ENCODE measurements at regions not wholly inside any gene's neighbourhood (a gene's known extent, or its start where the extent isn't known, plus 50 kb on each side); places are given as distances from the start of the nearest gene placed in this dataset.
"Not testable (repeated sequence)": the region's sequence is repeated elsewhere in the genome, so short reads cannot be mapped to it uniquely, and the experiment has no call there.

- H3K9me3 ChIP-seq = no peaks in the 10 kb centered on the region
- H3K4me3 ChIP-seq = no peak overlapping the region
- in situ Hi-C loops (cut with MboI; ENCODE audit: low sequenced_read_pairs) = no loop called here
- DNase-seq (ENCODE audit: low spot score in 2 of 2) = no peak
- no peaks in the 10 kb centered on the region for H3K36me3 ChIP-seq (replicated peaks)
- H3K4me1 ChIP-seq = no peaks in the 10 kb centered on the region
- H3K27me3 ChIP-seq (ENCODE audit: low read depth) = no peaks in the 10 kb centered on the region
Measured at GRCh38 chr7:49643321-49643720, 130.1 kb upstream of the VWC2 start.

GRCh38 chr7:49643736-49644135 lies 129.7 kb upstream of the VWC2 start:
- DNase-seq (ENCODE audit: low spot score in 2 of 2) = no peak
- Histone ChIP-seq H3K4me1 (no peaks in the 10 kb centered on the region), H3K27me3 (ENCODE audit: low read depth) (no peaks in the 10 kb centered on the region), H3K36me3 (replicated peaks) (no peaks in the 10 kb centered on the region), H3K9me3 (no peaks in the 10 kb centered on the region), H3K4me3 (no peak overlapping the region)
- in situ Hi-C loops (cut with MboI; ENCODE audit: low sequenced_read_pairs) = no loop called here

GRCh38 chr7:49644396-49645166 lies 128.9 kb upstream of the VWC2 start:
- no peaks in the 10 kb centered on the region for H3K4me1 ChIP-seq
- no peaks in the 10 kb centered on the region for H3K9me3 ChIP-seq
- DNase-seq (ENCODE audit: low spot score in 2 of 2) = no peak
- H3K36me3 ChIP-seq (replicated peaks) = no peaks in the 10 kb centered on the region
- in situ Hi-C loops (cut with MboI; ENCODE audit: low sequenced_read_pairs) = no loop called here
- no peaks in the 10 kb centered on the region for H3K27me3 ChIP-seq (ENCODE audit: low read depth)
- H3K4me3 ChIP-seq = no peak overlapping the region

GRCh38 chr7:49645296-49645695 lies 128.1 kb upstream of the VWC2 start:
- Histone ChIP-seq H3K36me3 (replicated peaks) (no peaks in the 10 kb centered on the region), H3K9me3 (no peaks in the 10 kb centered on the region), H3K27me3 (ENCODE audit: low read depth) (no peaks in the 10 kb centered on the region), H3K4me1 (no peaks in the 10 kb centered on the region), H3K4me3 (no peak overlapping the region)
- no peak for DNase-seq (ENCODE audit: low spot score in 2 of 2)
- in situ Hi-C loops (cut with MboI; ENCODE audit: low sequenced_read_pairs) = no loop called here

GRCh38 chr7:49660170-49660783 lies 113.2 kb upstream of the VWC2 start:
- H3K9me3 ChIP-seq = no peaks in the 10 kb centered on the region
- no peaks in the 10 kb centered on the region for H3K36me3 ChIP-seq (replicated peaks)
- H3K4me3 ChIP-seq = no peak overlapping the region
- no peaks in the 10 kb centered on the region for H3K4me1 ChIP-seq
- in situ Hi-C loops (cut with MboI; ENCODE audit: low sequenced_read_pairs) = no loop called here
- no peak for DNase-seq (ENCODE audit: low spot score in 2 of 2)
- no peaks in the 10 kb centered on the region for H3K27me3 ChIP-seq (ENCODE audit: low read depth)

GRCh38 chr7:49660976-49661375 lies 112.5 kb upstream of the VWC2 start:
- Histone ChIP-seq H3K4me3 (no peak overlapping the region), H3K9me3 (no peaks in the 10 kb centered on the region)
- in situ Hi-C loops (cut with MboI; ENCODE audit: low sequenced_read_pairs) = no loop called here

GRCh38 chr7:49665963-49666362 lies 107.5 kb upstream of the VWC2 start:
- H3K9me3 ChIP-seq; in situ Hi-C loops (cut with MboI; ENCODE audit: low sequenced_read_pairs); H3K36me3 ChIP-seq (replicated peaks); H3K4me3 ChIP-seq; H3K27me3 ChIP-seq (ENCODE audit: low read depth); H3K4me1 ChIP-seq; DNase-seq (ENCODE audit: low spot score in 2 of 2): not testable (repeated sequence)

More at GRCh38 chr7:49660976-49661375, 112.5 kb upstream of the VWC2 start:
- H3K36me3 ChIP-seq (replicated peaks) = no peaks in the 10 kb centered on the region
- DNase-seq (ENCODE audit: low spot score in 2 of 2) = no peak
- no peaks in the 10 kb centered on the region for H3K27me3 ChIP-seq (ENCODE audit: low read depth)
- no peaks in the 10 kb centered on the region for H3K4me1 ChIP-seq

- no peak for DNase-seq (ENCODE audit: low spot score in 2 of 2)
- in situ Hi-C loops (cut with MboI; ENCODE audit: low sequenced_read_pairs) = no loop called here
- Histone ChIP-seq H3K36me3 (replicated peaks) (no peaks in the 10 kb centered on the region), H3K4me1 (no peaks in the 10 kb centered on the region), H3K9me3 (no peaks in the 10 kb centered on the region), H3K4me3 (no peak overlapping the region), H3K27me3 (ENCODE audit: low read depth) (no peaks in the 10 kb centered on the region)
Measured at GRCh38 chr7:49666764-49667163, 106.7 kb upstream of the VWC2 start.

- H3K27me3 ChIP-seq (ENCODE audit: low read depth) = no peaks in the 10 kb centered on the region
- H3K4me3 ChIP-seq = no peak overlapping the region
- no peaks in the 10 kb centered on the region for H3K9me3 ChIP-seq
- no peak for DNase-seq (ENCODE audit: low spot score in 2 of 2)
- H3K4me1 ChIP-seq = no peaks in the 10 kb centered on the region
- in situ Hi-C loops (cut with MboI; ENCODE audit: low sequenced_read_pairs) = no loop called here
- H3K36me3 ChIP-seq (replicated peaks) = no peaks in the 10 kb centered on the region
Measured at GRCh38 chr7:49669285-49669684, 104.2 kb upstream of the VWC2 start.

- no peak for DNase-seq (ENCODE audit: low spot score in 2 of 2)
- no peak overlapping the region for H3K4me3 ChIP-seq
- H3K4me1 ChIP-seq = no peaks in the 10 kb centered on the region
- H3K9me3 ChIP-seq = no peaks in the 10 kb centered on the region
- no peaks in the 10 kb centered on the region for H3K36me3 ChIP-seq (replicated peaks)
- H3K27me3 ChIP-seq (ENCODE audit: low read depth) = no peaks in the 10 kb centered on the region
- in situ Hi-C loops (cut with MboI; ENCODE audit: low sequenced_read_pairs) = no loop called here
Measured at GRCh38 chr7:49669692-49670260, 103.7 kb upstream of the VWC2 start.

GRCh38 chr7:49670991-49671390 lies 102.4 kb upstream of the VWC2 start:
- Histone ChIP-seq H3K36me3 (replicated peaks) (no peaks in the 10 kb centered on the region), H3K27me3 (ENCODE audit: low read depth) (no peaks in the 10 kb centered on the region), H3K9me3 (no peaks in the 10 kb centered on the region), H3K4me3 (no peak overlapping the region), H3K4me1 (no peaks in the 10 kb centered on the region)
- in situ Hi-C loops (cut with MboI; ENCODE audit: low sequenced_read_pairs) = no loop called here
- no peak for DNase-seq (ENCODE audit: low spot score in 2 of 2)

GRCh38 chr7:49692516-49692915 lies 80.9 kb upstream of the VWC2 start:
- in situ Hi-C loops (cut with MboI; ENCODE audit: low sequenced_read_pairs) = no loop called here
- H3K9me3 ChIP-seq = no peaks in the 10 kb centered on the region
- H3K4me1 ChIP-seq = no peaks in the 10 kb centered on the region
- H3K27me3 ChIP-seq (ENCODE audit: low read depth) = no peaks in the 10 kb centered on the region
- H3K36me3 ChIP-seq (replicated peaks) = no peaks in the 10 kb centered on the region
- H3K4me3 ChIP-seq = no peak overlapping the region
- no peak for DNase-seq (ENCODE audit: low spot score in 2 of 2)

GRCh38 chr7:49695971-49696370 lies 77.5 kb upstream of the VWC2 start:
- no peak overlapping the region for H3K4me3 ChIP-seq
- H3K4me1 ChIP-seq = no peaks in the 10 kb centered on the region
- no peaks in the 10 kb centered on the region for H3K27me3 ChIP-seq (ENCODE audit: low read depth)
- no peaks in the 10 kb centered on the region for H3K9me3 ChIP-seq
- in situ Hi-C loops (cut with MboI; ENCODE audit: low sequenced_read_pairs) = no loop called here
- H3K36me3 ChIP-seq (replicated peaks) = no peaks in the 10 kb centered on the region
- no peak for DNase-seq (ENCODE audit: low spot score in 2 of 2)

- Histone ChIP-seq H3K27me3 (ENCODE audit: low read depth) (no peaks in the 10 kb centered on the region), H3K4me3 (no peak overlapping the region), H3K36me3 (replicated peaks) (no peaks in the 10 kb centered on the region), H3K9me3 (no peaks in the 10 kb centered on the region), H3K4me1 (no peaks in the 10 kb centered on the region)
- in situ Hi-C loops (cut with MboI; ENCODE audit: low sequenced_read_pairs) = no loop called here
- DNase-seq (ENCODE audit: low spot score in 2 of 2) = no peak
Measured at GRCh38 chr7:49700841-49701240, 72.6 kb upstream of the VWC2 start.
